ENCODE measurements at regions not wholly inside any gene's neighbourhood (a gene's known extent, or its start where the extent isn't known, plus 50 kb on each side); places are given as distances from the start of the nearest gene placed in this dataset.

GRCh38 chr6:4603291-4603690 is 172.9 kb upstream of the CDYL start:
- TF ChIP-seq CTCF (conservative IDR thresholded peaks at IDR 0.05): no peak
- TF ChIP-seq ZFX (IDR thresholded peaks at IDR 0.05): no peak
